MM.1S (cell line): ENCODE measurements at regions not wholly inside any gene's neighbourhood (a gene's known extent, or its start where the extent isn't known, plus 50 kb on each side); places are given as distances from the start of the nearest gene placed in this dataset.

Experiments
- EZH2 ChIP-seq: fragments of 300-600 bp; sonication (generic); optimal IDR thresholded peaks from 2 replicates; pipeline ENCODE3; 2017; ENCODE audit warnings: low read depth, mild to moderate bottlenecking, antibody characterized with exemption, low read length, mixed read lengths
- EZH2phosphoT487 ChIP-seq: fragments of 300-600 bp; sonication (generic); IDR thresholded peaks from 2 replicates; pipeline ENCODE4 v1.6.1; 2018; ENCODE audit warnings: antibody characterized with exemption, low read length
- TF ChIP-seq, protein P1 (sequence below): fragments of 300-600 bp; sonication (generic); IDR thresholded peaks from 2 replicates; pipeline ENCODE4 v1.5.1; 2016; ENCODE audit warnings: antibody characterized with exemption, low read length, mixed read lengths

DNA sequence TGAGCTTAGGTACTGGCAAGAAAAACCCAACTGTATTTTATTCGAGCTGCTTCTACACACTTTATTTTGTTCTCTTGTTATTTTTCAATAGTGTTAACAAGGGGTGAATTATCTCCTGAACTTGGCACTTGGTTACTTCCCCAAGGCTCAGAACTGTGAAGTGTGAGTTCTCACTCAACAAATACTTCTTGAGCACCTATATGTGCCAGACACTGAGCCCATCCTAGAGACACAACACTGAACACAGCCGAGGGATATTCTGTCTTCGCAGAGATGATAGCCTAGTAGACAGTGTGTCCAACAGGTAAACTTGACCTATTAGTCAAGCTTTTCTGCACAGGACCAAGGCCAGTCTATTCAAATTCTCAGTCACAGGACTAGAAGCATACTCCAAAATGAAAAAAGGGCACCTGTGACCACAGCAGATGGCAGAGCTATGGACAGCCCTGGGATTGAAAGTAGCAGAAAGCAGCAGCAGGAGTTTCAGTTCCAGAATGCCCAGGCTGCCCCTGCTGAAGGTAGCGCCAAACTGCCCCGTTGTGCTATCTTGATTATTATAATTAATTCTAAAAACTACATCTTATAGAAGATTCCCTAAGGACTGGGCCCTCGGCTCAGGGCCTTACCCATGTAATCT, 77.8 kb upstream of the TAB2 start:
- TF ChIP-seq, protein P1, sequence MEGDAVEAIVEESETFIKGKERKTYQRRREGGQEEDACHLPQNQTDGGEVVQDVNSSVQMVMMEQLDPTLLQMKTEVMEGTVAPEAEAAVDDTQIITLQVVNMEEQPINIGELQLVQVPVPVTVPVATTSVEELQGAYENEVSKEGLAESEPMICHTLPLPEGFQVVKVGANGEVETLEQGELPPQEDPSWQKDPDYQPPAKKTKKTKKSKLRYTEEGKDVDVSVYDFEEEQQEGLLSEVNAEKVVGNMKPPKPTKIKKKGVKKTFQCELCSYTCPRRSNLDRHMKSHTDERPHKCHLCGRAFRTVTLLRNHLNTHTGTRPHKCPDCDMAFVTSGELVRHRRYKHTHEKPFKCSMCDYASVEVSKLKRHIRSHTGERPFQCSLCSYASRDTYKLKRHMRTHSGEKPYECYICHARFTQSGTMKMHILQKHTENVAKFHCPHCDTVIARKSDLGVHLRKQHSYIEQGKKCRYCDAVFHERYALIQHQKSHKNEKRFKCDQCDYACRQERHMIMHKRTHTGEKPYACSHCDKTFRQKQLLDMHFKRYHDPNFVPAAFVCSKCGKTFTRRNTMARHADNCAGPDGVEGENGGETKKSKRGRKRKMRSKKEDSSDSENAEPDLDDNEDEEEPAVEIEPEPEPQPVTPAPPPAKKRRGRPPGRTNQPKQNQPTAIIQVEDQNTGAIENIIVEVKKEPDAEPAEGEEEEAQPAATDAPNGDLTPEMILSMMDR, result no peak
- no peak for TF ChIP-seq EZH2
- no peak for TF ChIP-seq EZH2phosphoT487
